OCI-LY1 (cell line): ENCODE measurements at regions not wholly inside any gene's neighbourhood (a gene's known extent, or its start where the extent isn't known, plus 50 kb on each side); places are given as distances from the start of the nearest gene placed in this dataset.

Source experiments
- H2AFZ ChIP-seq: fragments of 200-600 bp; sonication (generic), shearing (Covaris generic); 2 replicates; pipeline ENCODE4 v1.6.0; 2014; ENCODE audit warnings: antibody characterized with exemption, mild to moderate bottlenecking, low read length
- H3F3A ChIP-seq: fragments of 200-600 bp; sonication (generic), shearing (Covaris generic); 2 replicates; pipeline ENCODE4 v1.6.0; 2014; ENCODE audit warnings: mild to moderate bottlenecking, antibody characterized with exemption, low read length, moderate library complexity; ENCODE audit not compliant: insufficient read depth
- H3K27ac ChIP-seq: fragments of 200-600 bp; sonication (generic); 2 replicates; pipeline ENCODE4 v1.5.1; 2014; ENCODE audit warnings: low read length, mixed run types, mild to moderate bottlenecking, low read depth; ENCODE audit not compliant: poor library complexity, severe bottlenecking
- H3K27me3 ChIP-seq: fragments of 200-600 bp; sonication (generic); 2 replicates; pipeline ENCODE4 v1.6.0; 2014; ENCODE audit warnings: antibody characterized with exemption, mild to moderate bottlenecking, low read length, moderate library complexity; ENCODE audit not compliant: insufficient read depth
- H3K36me3 ChIP-seq: fragments of 200-600 bp; sonication (generic); 2 replicates; pipeline ENCODE4 v1.6.1; 2014; ENCODE audit warnings: mild to moderate bottlenecking, antibody characterized with exemption, low read length, moderate library complexity, mixed read lengths; ENCODE audit not compliant: insufficient read depth
- H3K4me1 ChIP-seq: fragments of 200-600 bp; sonication (generic); 2 replicates; pipeline ENCODE4 v1.5.1; 2014; ENCODE audit warnings: mild to moderate bottlenecking, low read length, moderate library complexity; ENCODE audit not compliant: insufficient read depth, severe bottlenecking
- H3K4me2 ChIP-seq: fragments of 200-600 bp; sonication (generic), shearing (Covaris generic); 2 replicates; pipeline ENCODE4 v1.6.1; 2014; ENCODE audit warnings: low read length
- H3K4me3 ChIP-seq: fragments of 200-600 bp; sonication (generic); 2 replicates; pipeline ENCODE4 v1.5.1; 2014; ENCODE audit warnings: low read length, low read depth, mild to moderate bottlenecking, mixed read lengths; ENCODE audit not compliant: poor library complexity, severe bottlenecking
- H3K79me2 ChIP-seq: fragments of 200-600 bp; shearing (Covaris generic); 2 replicates; pipeline ENCODE4 v1.6.1; 2016; ENCODE audit warnings: mixed run types, low read length, mixed read lengths; ENCODE audit not compliant: insufficient read depth
- H3K9ac ChIP-seq: fragments of 200-600 bp; sonication (generic), shearing (Covaris generic); 2 replicates; pipeline ENCODE4 v1.6.1; 2014; ENCODE audit warnings: mild to moderate bottlenecking, low read length, mixed read lengths
- H3K9me2 ChIP-seq: fragments of 200-600 bp; sonication (generic), shearing (Covaris generic); 2 replicates; pipeline ENCODE4 v1.6.1; 2014; ENCODE audit warnings: low read depth, mild to moderate bottlenecking, low read length, mixed read lengths
- H3K9me3 ChIP-seq: fragments of 200-600 bp; shearing (Covaris generic); 2 replicates; pipeline ENCODE4 v1.6.1; 2014; ENCODE audit warnings: low read length, mixed read lengths
- H4K20me1 ChIP-seq: fragments of 200-600 bp; sonication (generic), shearing (Covaris generic); 2 replicates; pipeline ENCODE4 v1.6.0; 2016; ENCODE audit warnings: mild to moderate bottlenecking, low read length; ENCODE audit not compliant: insufficient read depth
- EZH2 ChIP-seq: fragments of 200-600 bp; sonication (generic), shearing (Covaris generic); IDR thresholded peaks from 2 replicates; pipeline ENCODE4 v1.8.0; 2017; ENCODE audit warnings: borderline replicate concordance, mixed run types, mild to moderate bottlenecking, antibody characterized with exemption, low read length, moderate library complexity, mixed read lengths
- TF ChIP-seq, protein P1 (sequence below): fragments of 200-600 bp; sonication (generic), shearing (Covaris generic); IDR thresholded peaks from 2 replicates; pipeline ENCODE4 v1.5.1; 2017; ENCODE audit warnings: mild to moderate bottlenecking, antibody characterized with exemption, low read length, moderate library complexity, mixed read lengths

DNA sequence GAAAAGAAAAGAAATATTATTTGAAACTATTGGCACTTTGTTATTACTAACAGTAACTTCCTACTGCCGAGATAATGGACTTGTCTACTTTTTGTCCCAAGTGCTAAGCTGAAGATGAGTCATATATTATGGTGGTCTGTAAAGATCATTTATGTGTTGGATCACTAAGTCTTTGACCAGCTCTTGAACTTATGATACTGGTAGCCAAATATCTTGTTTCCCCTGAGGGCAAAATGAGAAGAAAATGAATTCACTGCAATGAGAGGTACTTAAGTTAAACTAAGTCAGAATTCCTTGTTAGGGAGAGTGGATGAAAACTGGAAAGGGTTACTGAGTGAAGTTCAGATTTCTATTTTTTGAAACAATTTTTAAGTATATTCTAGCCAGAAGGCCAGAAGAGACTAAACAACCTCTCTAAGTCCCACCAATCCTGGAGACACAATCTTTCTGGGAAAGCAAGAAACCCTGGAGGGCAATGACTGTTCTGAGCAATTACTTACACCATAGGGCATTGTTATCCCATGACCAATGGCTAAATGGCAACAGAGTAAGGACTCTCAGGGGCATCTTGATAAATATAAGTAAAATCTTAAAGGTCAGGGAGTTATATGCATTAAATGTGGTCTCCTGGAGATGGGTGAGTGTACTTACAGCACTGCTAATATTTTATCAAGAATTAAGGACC, 287.7 kb downstream of the STIM2 start:
- Histone ChIP-seq H2AFZ (no peak overlapping the region), H3K4me2 (no peak overlapping the region), H3K9me2 (no peaks in the 10 kb centered on the region), H3K27ac (no peak overlapping the region), H3K36me3 (no peaks in the 10 kb centered on the region), H3K27me3 (no peaks in the 10 kb centered on the region), H3F3A (no peaks in the 10 kb centered on the region), H3K4me1 (no peaks in the 10 kb centered on the region), H3K4me3 (no peak overlapping the region), H4K20me1 (no peaks in the 10 kb centered on the region), H3K9ac (no peak overlapping the region), H3K9me3 (no peaks in the 10 kb centered on the region), H3K79me2 (no peaks in the 10 kb centered on the region)
- TF ChIP-seq, protein P1, sequence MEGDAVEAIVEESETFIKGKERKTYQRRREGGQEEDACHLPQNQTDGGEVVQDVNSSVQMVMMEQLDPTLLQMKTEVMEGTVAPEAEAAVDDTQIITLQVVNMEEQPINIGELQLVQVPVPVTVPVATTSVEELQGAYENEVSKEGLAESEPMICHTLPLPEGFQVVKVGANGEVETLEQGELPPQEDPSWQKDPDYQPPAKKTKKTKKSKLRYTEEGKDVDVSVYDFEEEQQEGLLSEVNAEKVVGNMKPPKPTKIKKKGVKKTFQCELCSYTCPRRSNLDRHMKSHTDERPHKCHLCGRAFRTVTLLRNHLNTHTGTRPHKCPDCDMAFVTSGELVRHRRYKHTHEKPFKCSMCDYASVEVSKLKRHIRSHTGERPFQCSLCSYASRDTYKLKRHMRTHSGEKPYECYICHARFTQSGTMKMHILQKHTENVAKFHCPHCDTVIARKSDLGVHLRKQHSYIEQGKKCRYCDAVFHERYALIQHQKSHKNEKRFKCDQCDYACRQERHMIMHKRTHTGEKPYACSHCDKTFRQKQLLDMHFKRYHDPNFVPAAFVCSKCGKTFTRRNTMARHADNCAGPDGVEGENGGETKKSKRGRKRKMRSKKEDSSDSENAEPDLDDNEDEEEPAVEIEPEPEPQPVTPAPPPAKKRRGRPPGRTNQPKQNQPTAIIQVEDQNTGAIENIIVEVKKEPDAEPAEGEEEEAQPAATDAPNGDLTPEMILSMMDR, result no peak
- TF ChIP-seq EZH2, result no peak

DNA sequence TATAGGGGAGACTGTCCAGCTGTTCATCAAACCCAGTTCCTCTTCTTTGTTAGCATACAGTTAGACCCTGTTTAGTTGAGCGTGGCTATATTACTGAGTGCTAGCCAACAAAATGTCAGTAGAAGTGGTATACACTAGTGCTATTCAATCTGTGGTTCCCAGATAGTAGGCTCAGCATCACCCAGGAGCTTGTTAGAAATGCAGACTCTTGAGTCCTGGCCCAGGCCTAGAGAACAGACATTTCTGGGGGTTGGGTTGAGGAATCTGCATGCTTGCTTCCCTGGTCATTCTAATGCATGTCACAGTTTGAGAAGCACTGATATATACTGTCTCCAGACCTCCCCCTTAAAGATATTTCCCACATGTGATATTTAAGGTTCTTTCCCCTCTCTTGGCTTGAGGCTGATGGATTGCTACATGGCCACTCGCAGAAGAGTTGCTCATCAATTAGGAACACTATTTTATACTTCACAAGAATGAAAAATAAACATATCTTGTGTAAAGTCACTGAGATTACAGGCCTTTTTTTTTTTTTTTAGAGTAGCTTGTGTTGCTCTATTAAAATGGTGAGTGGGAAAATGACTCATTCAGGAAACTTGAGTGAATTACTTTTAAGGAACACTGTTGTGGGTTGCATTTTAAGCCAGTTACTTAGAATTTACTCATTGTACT, 289.0 kb downstream of the STIM2 start:
- TF ChIP-seq, protein P1, result no peak
- TF ChIP-seq EZH2, result no peak
- H3K4me2 ChIP-seq, result no peak overlapping the region
- H3K36me3 ChIP-seq, result no peaks in the 10 kb centered on the region
- no peak overlapping the region for H3K9ac ChIP-seq
- no peak overlapping the region for H3K27ac ChIP-seq
- H4K20me1 ChIP-seq, result no peaks in the 10 kb centered on the region
- H2AFZ ChIP-seq, result no peak overlapping the region
- H3K79me2 ChIP-seq, result no peaks in the 10 kb centered on the region
- no peaks in the 10 kb centered on the region for H3K27me3 ChIP-seq
- H3K9me3 ChIP-seq, result no peaks in the 10 kb centered on the region
- H3K4me3 ChIP-seq, result no peak overlapping the region
- H3K4me1 ChIP-seq, result no peaks in the 10 kb centered on the region
- H3K9me2 ChIP-seq, result no peaks in the 10 kb centered on the region
- no peaks in the 10 kb centered on the region for H3F3A ChIP-seq

DNA sequence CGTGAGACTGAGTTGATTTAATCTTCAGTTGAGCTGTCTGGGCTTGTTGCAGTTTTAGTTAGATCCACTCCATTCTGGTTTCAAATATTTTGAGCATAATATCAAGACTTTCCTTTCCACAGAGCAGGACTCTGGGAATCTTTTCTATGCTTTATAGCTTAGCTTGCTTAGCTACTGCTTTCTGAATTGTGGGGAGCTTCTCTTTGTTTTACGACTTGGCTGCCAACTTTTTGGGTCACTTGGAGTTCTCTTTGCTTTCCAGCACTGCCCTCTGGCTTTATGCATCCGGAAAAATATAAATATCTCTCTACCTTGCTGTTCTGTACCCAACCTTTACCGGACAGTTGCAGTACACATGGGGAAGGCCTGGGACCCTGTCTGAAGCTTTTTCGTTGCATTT, 292.1 kb downstream of the STIM2 start:
- no peak overlapping the region for H3K4me2 ChIP-seq
- no peaks in the 10 kb centered on the region for H3K4me1 ChIP-seq
- H2AFZ ChIP-seq, result no peak overlapping the region
- H3K36me3 ChIP-seq, result no peaks in the 10 kb centered on the region
- no peak for TF ChIP-seq EZH2
- TF ChIP-seq, protein P1, result no peak
- H3K9me2 ChIP-seq, result no peaks in the 10 kb centered on the region
- H3K9me3 ChIP-seq, result no peaks in the 10 kb centered on the region
- no peak overlapping the region for H3K27ac ChIP-seq
- H4K20me1 ChIP-seq, result no peaks in the 10 kb centered on the region
- no peaks in the 10 kb centered on the region for H3K27me3 ChIP-seq
- H3K9ac ChIP-seq, result no peak overlapping the region
- no peak overlapping the region for H3K4me3 ChIP-seq
- H3F3A ChIP-seq, result no peaks in the 10 kb centered on the region
- no peaks in the 10 kb centered on the region for H3K79me2 ChIP-seq
